T-cell (primary cell): ENCODE measurements at regions not wholly inside any gene's neighbourhood (a gene's known extent, or its start where the extent isn't known, plus 50 kb on each side); places are given as distances from the start of the nearest gene placed in this dataset.

Experiments used
- ATAC-seq, 4 experiments: fragments of 200-7000 bp in 3 of 4; fragments of 150-1000 bp in 1 of 4; cut with Tn5 transposase; replicated peaks in 1 of 4; 1 replicate in 3 of 4; 2 replicates in 1 of 4; pipeline ENCODE4 v1.10.0; 2021; ENCODE audit warnings: moderate library complexity in 3 of 4, mild to moderate bottlenecking in 2 of 4, moderate number of reproducible peaks in 1 of 4
- CTCF ChIA-PET, 2 donors: fragments of 300-600 bp; sonication (Branson Sonifier 250); formaldehyde crosslinking; loops; one replicate each; lab custom pipeline; 2022; ENCODE audit warnings: antibody characterized with exemption in 2 of 2; lab: Charles Lee
- POLR2A ChIA-PET, 2 donors: fragments of 300-600 bp; sonication (Branson Sonifier 250); formaldehyde crosslinking; loops; one replicate each; lab custom pipeline; 2022; ENCODE audit warnings: antibody characterized with exemption in 2 of 2; lab: Charles Lee
- DNase-seq, 35 experiments: peaks; one replicate each; pipeline versions ENCODE4 v3.0.0 to v3.0.0-alpha.2; 2013 to 2023
- H3K27ac ChIP-seq: one replicate; pipeline ENCODE4 v1.5.1; 2013; ENCODE audit warnings: low read length
- H3K27me3 ChIP-seq, 2 experiments: replicated peaks in 1 of 2; 1 replicate in 1 of 2; 2 replicates in 1 of 2; pipeline versions ENCODE4 v1.6.1 to v1.7.0; 2013; ENCODE audit warnings: low read length in 1 of 2, mixed read lengths in 1 of 2; ENCODE audit not compliant: control insufficient read depth in 2 of 2, insufficient read depth in 2 of 2; ENCODE audit errors: extremely low read depth in 1 of 2
- H3K36me3 ChIP-seq, 2 donors: 1 replicate in 1 of 2; 2 replicates in 1 of 2; pipeline versions ENCODE4 v1.6.1 to v1.7.0; 2013; ENCODE audit warnings: low read length in 1 of 2; ENCODE audit not compliant: control insufficient read depth in 2 of 2, insufficient read depth in 1 of 2; ENCODE audit errors: extremely low read depth in 1 of 2
- H3K4me1 ChIP-seq, 2 experiments: 1 replicate in 1 of 2; 2 replicates in 1 of 2; pipeline versions ENCODE4 v1.6.1 to v1.7.0; 2013; ENCODE audit warnings: low read length in 2 of 2, mixed read lengths in 1 of 2; ENCODE audit not compliant: insufficient read depth in 2 of 2, control insufficient read depth in 1 of 2; ENCODE audit errors: extremely low read depth in 1 of 2
- H3K4me3 ChIP-seq, 2 donors: 1 replicate in 1 of 2; 2 replicates in 1 of 2; pipeline versions ENCODE4 v1.5.1 to v1.7.0; 2013; ENCODE audit warnings: mild to moderate bottlenecking in 2 of 2, low read length in 1 of 2, moderate library complexity in 1 of 2; ENCODE audit not compliant: control insufficient read depth in 1 of 2; ENCODE audit errors: extremely low read depth in 1 of 2
- H3K9me3 ChIP-seq: 2 replicates; pipeline ENCODE4 v1.7.0; 2013
- H3K27ac Mint-ChIP-seq, 2 donors: one replicate each; pipeline ENCODE4 v1.8.0; 2020 to 2021; ENCODE audit warnings: mild to moderate bottlenecking in 2 of 2, mixed read lengths in 2 of 2
- H3K27me3 Mint-ChIP-seq, 2 donors: one replicate each; pipeline ENCODE4 v1.8.0; 2021 to 2022; ENCODE audit warnings: mixed read lengths in 2 of 2
- H3K36me3 Mint-ChIP-seq: one replicate; pipeline ENCODE4 v1.8.0; 2021; ENCODE audit warnings: mixed read lengths
- H3K4me1 Mint-ChIP-seq, 3 donors: one replicate each; pipeline ENCODE4 v1.8.0; 2020 to 2022; ENCODE audit warnings: mixed read lengths in 3 of 3, mild to moderate bottlenecking in 1 of 3
- H3K4me3 Mint-ChIP-seq, 3 donors: one replicate each; pipeline ENCODE4 v1.8.0; 2020 to 2022; ENCODE audit warnings: mild to moderate bottlenecking in 3 of 3, mixed read lengths in 3 of 3, moderate library complexity in 3 of 3
- H3K9me3 Mint-ChIP-seq, 3 donors: one replicate each; pipeline ENCODE4 v1.8.0; 2020 to 2022; ENCODE audit warnings: mixed read lengths in 3 of 3
- WGBS: methylation state at CpG from one replicate; pipeline ENCODE4 v1.1.5; 2013; ENCODE audit warnings: missing lambda C conversion rate; ENCODE audit not compliant: insufficient coverage; 5-methylcytosine and 5-hydroxymethylcytosine counted together

GRCh38 chr5:61882901-61883500, 423.0 kb upstream of the KIF2A start:
- CTCF ChIA-PET = no interaction called here
- Mint-ChIP-seq H3K27me3 (peaks cover 1 to 8% of the 10 kb centered on the region in 2 donors), H3K4me1 (no peaks in the 10 kb centered on the region), H3K27ac (no peak overlapping the region), H3K9me3 (peaks cover 2 to 14% (median 5%) of the 10 kb centered on the region in 3 donors), H3K36me3 (no peaks in the 10 kb centered on the region), H3K4me3 (no peak overlapping the region)
- DNase-seq = no peak
- POLR2A ChIA-PET = interaction anchor here in 1 of 2 donors (0.6 kb wide), 1 partner anchor 1184 kb away, joined by 4 read pairs; no protein-coding TSS in a partner anchor
- Histone ChIP-seq H3K36me3 (no peaks in the 10 kb centered on the region), H3K27ac (no peak overlapping the region), H3K4me1 (no peaks in the 10 kb centered on the region), H3K9me3 (no peaks in the 10 kb centered on the region), H3K27me3 (peaks cover 0 to 3% of the 10 kb centered on the region in 2 experiments), H3K4me3 (no peak overlapping the region)
- WGBS = 100% methylated on average over 2 of the region's 9 CpGs
- ATAC-seq = no peak

GRCh38 chr5:61884252-61884855, 421.7 kb upstream of the KIF2A start:
- Mint-ChIP-seq H3K4me1 (no peaks in the 10 kb centered on the region), H3K9me3 (peaks cover 2 to 14% (median 14%) of the 10 kb centered on the region in 3 donors), H3K36me3 (no peaks in the 10 kb centered on the region), H3K27me3 (peaks cover 1 to 3% of the 10 kb centered on the region in 2 donors), H3K4me3 (no peak overlapping the region), H3K27ac (no peak overlapping the region)
- Histone ChIP-seq H3K4me3 (no peak overlapping the region), H3K4me1 (no peaks in the 10 kb centered on the region), H3K9me3 (no peaks in the 10 kb centered on the region), H3K36me3 (no peaks in the 10 kb centered on the region), H3K27me3 (peaks cover 0 to 3% of the 10 kb centered on the region in 2 experiments), H3K27ac (no peak overlapping the region)
- no peak for ATAC-seq
- WGBS = 91% methylated on average over 7 of the region's 7 CpGs
- CTCF ChIA-PET = no interaction called here
- no peak for DNase-seq
- POLR2A ChIA-PET = no interaction called here

DNA sequence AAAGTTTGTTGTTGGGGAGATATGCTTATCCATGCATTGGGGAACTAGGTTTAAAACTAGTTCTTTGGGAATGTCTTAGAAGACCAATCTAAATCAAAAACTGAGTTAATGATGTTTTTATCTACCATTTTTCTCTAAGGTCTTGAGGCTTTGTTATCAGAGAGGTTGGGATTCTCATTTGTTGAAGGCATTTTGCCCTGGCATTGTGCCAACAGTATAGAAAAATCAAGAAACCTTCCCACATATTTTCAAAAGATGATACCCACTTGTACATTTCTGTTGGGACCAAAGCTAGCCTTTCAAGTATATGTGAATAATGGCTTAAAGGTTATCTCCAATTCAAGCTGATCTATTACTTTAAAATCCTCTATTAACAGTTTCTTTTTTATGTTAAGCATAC, 419.8 kb upstream of the KIF2A start:
- Histone ChIP-seq H3K9me3 (no peaks in the 10 kb centered on the region), H3K27ac (no peak overlapping the region), H3K36me3 (no peaks in the 10 kb centered on the region), H3K27me3 (peaks cover 0 to 2% of the 10 kb centered on the region in 2 experiments), H3K4me3 (no peak overlapping the region), H3K4me1 (no peaks in the 10 kb centered on the region)
- H3K4me1 Mint-ChIP-seq = no peaks in the 10 kb centered on the region
- H3K4me3 Mint-ChIP-seq = no peak overlapping the region
- no peak for DNase-seq
- H3K36me3 Mint-ChIP-seq = no peaks in the 10 kb centered on the region
- no peak for ATAC-seq
- ChIA-PET CTCF (no interaction called here), POLR2A (no interaction called here)
- H3K27ac Mint-ChIP-seq = no peak overlapping the region
- H3K9me3 Mint-ChIP-seq = peaks cover 2 to 14% (median 14%) of the 10 kb centered on the region in 3 donors
- H3K27me3 Mint-ChIP-seq = peaks cover 1 to 3% of the 10 kb centered on the region in 2 donors

- no peak for ATAC-seq
- Mint-ChIP-seq H3K27ac (no peak overlapping the region), H3K4me3 (no peak overlapping the region)
These were observed 418.7 kb upstream of the KIF2A start for GRCh38 chr5:61887271-61887670.

GRCh38 chr5:61894046-61894445, 412.0 kb upstream of the KIF2A start:
- DNase-seq = no peak
- Mint-ChIP-seq H3K4me3 (no peak overlapping the region), H3K27me3 (no peaks in the 10 kb centered on the region), H3K27ac (no peak overlapping the region), H3K36me3 (no peaks in the 10 kb centered on the region), H3K9me3 (peaks cover 10 to 15% (median 12%) of the 10 kb centered on the region in 3 donors), H3K4me1 (no peaks in the 10 kb centered on the region)
- Histone ChIP-seq H3K36me3 (no peaks in the 10 kb centered on the region), H3K27me3 (no peaks in the 10 kb centered on the region), H3K27ac (no peak overlapping the region), H3K9me3 (no peaks in the 10 kb centered on the region), H3K4me1 (no peaks in the 10 kb centered on the region), H3K4me3 (no peak overlapping the region)
- ChIA-PET POLR2A (no interaction called here), CTCF (no interaction called here)
- no CpG with 5 or more reads among the region's 1 CpG for WGBS
- ATAC-seq = no peak

More at GRCh38 chr5:61887271-61887670, 418.7 kb upstream of the KIF2A start:
- H3K36me3 ChIP-seq = no peaks in the 10 kb centered on the region
- H3K4me1 Mint-ChIP-seq = no peaks in the 10 kb centered on the region
- peaks cover 1 to 3% of the 10 kb centered on the region in 2 donors for H3K27me3 Mint-ChIP-seq
- no peak overlapping the region for H3K4me3 ChIP-seq
- ChIA-PET CTCF (no interaction called here), POLR2A (interaction anchor here in 1 of 2 donors (0.5 kb wide), 1 partner anchor 38 kb away, joined by 4 read pairs; no protein-coding TSS in a partner anchor)
- no peaks in the 10 kb centered on the region for H3K4me1 ChIP-seq
- no peaks in the 10 kb centered on the region for H3K36me3 Mint-ChIP-seq
- H3K27me3 ChIP-seq = no peaks in the 10 kb centered on the region
- WGBS = no CpG with 5 or more reads among the region's 1 CpG
- H3K27ac ChIP-seq = no peak overlapping the region
- no peak for DNase-seq
- H3K9me3 Mint-ChIP-seq = peaks cover 2 to 14% (median 9%) of the 10 kb centered on the region in 3 donors
- no peaks in the 10 kb centered on the region for H3K9me3 ChIP-seq

DNA sequence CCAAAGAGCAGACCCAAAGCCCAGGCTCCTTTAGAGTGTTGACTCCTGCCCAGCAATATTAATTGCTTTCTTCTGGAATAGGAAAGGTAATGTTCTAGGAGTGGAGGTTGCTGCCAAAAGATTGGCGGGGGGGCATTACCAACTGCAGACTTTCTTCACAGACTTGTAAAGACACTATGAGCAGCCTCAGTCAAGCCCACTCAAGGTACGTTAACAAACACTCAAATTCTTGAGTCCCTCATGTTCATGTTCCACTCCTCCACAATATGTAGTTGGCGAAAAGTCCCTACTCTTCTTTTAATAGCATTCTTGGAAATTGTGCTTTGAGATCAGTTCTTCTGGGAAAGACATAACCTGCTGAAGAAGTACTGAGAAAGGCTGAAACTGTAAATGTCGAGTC, 409.2 kb upstream of the KIF2A start:
- Histone ChIP-seq H3K4me3 (no peak overlapping the region), H3K4me1 (no peaks in the 10 kb centered on the region), H3K27me3 (no peaks in the 10 kb centered on the region), H3K36me3 (no peaks in the 10 kb centered on the region), H3K27ac (no peak overlapping the region), H3K9me3 (no peaks in the 10 kb centered on the region)
- Mint-ChIP-seq H3K4me3 (no peak overlapping the region), H3K36me3 (no peaks in the 10 kb centered on the region), H3K27ac (no peak overlapping the region), H3K27me3 (no peaks in the 10 kb centered on the region), H3K9me3 (peaks cover 10 to 15% (median 14%) of the 10 kb centered on the region in 3 donors), H3K4me1 (no peaks in the 10 kb centered on the region)
- DNase-seq (no peak), ATAC-seq (no peak)
- ChIA-PET POLR2A (no interaction called here), CTCF (no interaction called here)
- WGBS = no CpG with 5 or more reads among the region's 4 CpGs
